GM19025 (cell line): ENCODE measurements at regions not wholly inside any gene's neighbourhood (a gene's known extent, or its start where the extent isn't known, plus 50 kb on each side); places are given as distances from the start of the nearest gene placed in this dataset.
"Not testable (repeated sequence)": the region's sequence is repeated elsewhere in the genome, so short reads cannot be mapped to it uniquely, and the experiment has no call there.

Experiments
- ATAC-seq: cut with Tn5 transposase; IDR thresholded peaks from one replicate; pipeline ENCODE4 v1.9.1; 2021; ENCODE audit warnings: mild to moderate bottlenecking, low read depth, moderate library complexity; ENCODE audit not compliant: unreplicated experiment

DNA sequence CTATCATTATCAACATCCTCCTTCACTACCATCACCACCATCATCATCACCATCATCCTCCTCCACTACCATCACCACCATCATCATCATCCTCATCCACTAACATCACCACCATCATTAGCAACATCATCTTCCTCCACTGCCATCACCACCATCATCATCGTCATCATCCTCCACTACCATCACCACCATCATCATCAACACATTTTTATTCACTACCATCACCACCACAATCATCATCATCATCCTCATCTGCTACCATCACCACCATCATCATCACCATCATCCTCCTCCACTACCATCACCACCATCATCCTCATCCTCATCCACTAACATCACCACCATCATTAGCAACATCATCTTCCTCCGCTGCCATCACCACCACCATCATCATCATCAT is 639.2 kb upstream of the RBFOX1 start:
- not testable (repeated sequence) for ATAC-seq

DNA sequence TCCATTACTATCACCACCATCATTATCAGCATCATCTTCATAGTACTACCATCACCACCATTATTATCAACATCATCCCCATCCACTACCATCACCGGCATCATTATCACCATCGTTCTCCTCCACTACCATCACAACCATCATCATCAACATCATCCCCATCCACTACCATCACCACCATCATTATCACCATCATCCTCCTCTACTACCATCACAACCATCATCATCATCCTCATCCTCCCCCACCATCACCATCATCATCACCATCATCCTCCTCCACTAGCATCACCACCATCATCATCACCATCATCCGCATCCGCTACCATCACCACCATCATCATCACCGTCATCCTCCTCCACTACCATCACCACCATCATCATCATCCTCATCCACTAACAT is 639.8 kb upstream of the RBFOX1 start:
- ATAC-seq: no peak

DNA sequence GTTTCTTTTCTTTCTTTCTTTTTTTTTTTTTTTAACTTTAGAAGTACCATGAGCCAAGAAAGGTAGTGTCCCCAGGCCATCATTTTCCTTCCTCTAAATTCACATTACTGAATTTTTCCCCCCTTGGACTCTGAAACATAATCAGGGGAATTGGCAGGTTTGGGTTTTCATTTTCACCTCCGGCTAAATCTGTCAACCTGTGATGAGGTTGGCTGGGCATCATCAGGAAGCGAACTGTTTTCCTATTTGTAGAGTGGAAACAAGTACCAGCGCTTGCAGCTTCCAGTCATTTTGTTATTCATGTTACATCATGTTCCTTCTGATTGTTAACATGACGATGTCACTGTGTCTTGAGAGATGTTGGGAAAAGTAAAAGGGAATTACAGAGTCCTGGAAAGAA is 641.9 kb upstream of the RBFOX1 start:
- ATAC-seq: no peak

DNA sequence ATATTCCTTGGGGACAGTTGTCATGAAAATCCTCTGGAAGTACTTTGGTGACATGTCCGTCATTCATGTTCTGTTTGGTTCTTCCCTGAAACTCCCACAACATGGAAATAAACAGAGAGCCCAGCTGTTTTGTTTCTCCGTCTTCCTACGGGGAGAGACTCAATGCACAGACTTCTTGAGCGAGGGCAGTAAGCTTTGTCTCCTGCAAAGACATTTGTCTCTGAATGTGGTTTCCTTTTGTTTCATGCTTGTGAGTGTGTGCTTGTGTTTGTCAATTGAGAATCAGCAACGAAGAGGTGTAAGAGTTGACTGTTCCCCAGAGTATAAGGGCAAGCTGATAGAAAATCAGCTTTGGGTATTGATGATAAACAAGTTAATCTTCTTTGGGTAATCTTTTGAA is 643.0 kb upstream of the RBFOX1 start:
- ATAC-seq: no peak

DNA sequence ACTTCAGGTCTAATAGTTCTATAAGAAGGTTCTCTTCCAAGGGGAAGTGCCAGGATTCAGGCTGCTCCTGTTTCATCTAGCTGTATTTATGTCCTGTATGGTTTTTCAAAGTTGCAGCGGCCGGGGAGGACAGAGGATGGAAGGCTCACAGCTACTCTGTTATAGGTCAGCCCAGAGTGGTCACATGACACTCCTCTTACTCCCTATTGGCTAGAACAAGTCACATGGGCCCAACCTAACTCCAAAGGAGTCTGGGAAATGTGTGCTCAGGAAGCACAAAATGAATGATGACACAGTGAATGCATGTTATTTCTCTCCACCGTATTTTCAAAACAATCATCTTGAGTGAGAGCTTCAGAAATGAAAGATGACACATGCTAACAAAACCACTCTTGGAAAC is 645.1 kb upstream of the RBFOX1 start:
- ATAC-seq: no peak

DNA sequence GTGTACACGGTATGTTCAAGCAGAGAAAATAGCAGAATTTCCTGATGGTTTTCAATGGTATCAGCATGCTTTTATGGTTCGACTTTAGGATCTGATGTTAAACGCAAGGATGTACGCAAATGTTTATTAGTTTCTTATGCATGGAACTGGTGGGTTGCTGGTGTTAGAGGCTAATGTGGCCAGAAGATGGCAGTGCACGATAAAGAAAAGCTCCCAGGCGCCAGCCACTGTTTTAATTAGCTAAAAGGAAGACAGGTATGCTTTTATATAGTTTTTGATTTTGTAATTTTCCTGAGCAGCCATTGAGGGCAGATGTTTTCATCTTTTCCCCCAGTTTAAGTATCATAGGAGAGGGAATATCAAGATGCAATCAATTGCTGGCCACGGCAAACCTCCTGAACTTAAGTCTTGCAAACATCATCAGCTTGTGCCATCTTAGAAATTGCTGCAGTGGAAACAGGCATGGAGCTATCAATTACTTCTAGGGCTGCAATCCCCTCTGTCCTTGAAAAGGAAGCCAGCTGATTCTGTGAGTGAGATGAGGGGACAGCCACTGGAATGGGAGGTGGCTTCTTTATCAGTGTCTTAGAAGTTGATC is 648.5 kb upstream of the RBFOX1 start:
- ATAC-seq: no peak

DNA sequence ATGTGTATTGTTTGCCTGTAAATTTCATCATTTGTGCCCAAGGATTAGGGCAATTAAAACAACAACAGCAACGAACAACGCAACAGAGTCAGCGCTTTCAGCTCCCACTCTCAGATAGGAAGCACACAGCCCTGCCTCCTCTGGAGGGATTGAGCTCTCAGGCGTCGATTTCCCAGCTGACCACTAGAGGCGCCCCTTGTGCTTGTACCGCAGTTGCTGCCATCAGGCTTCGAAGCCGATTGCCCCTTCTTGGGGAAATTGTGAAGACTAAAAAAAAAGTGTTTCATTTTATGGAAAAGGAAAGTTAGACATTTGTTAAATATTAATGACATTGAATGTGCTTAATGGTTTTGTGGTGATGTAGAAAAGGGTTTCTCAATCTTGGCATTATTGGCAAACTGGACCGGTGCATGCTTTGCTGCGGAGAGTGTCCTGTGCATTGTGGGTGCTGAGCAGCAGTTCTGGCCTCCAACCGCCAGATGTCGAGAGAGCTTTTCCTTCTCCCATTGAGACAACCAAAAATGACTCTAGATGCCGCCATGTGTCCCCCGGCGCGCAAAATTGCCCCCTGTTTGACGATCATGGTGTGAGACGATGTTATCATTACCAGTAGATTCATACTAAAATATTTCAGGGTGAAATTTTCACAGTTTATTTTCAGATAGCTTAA is 650.4 kb upstream of the RBFOX1 start:
- no peak for ATAC-seq

DNA sequence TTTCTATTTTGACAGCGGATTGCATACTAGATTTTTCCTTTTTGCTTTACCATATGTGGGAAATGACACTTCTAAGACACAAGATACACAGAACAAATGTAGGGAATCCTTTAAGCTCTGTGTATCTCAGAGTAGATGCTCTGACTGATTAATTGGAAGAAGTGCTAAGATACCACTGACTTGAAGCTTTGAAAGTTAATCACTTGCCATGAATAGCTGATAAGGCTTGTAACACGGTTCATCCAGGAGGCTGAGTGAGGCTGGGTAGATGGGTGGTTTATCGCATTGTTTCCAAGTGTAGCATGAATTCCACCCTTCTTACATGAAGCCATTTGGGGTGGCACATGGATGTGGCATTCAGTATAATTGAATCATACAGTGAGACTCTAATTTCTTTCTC is 654.1 kb upstream of the RBFOX1 start:
- ATAC-seq: no peak

DNA sequence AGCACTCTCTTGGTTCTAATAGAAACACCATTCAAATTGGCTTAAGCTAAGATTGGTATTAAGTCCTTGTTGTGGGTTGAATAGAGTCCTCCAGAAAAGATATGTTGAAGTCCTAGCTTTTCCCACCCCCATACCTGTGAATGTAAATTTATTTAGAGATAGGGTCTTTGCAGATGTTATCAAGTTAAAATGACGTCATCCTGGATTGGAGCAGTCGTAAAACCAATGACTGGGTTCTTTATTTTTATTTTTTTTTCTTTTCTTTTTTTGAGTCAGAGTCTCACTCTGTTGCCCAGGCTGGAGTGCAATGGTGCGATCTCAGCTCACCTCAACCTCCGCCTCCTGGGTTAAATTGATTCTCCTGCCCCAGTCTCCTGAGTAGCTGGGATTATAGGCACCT is 658.6 kb upstream of the RBFOX1 start:
- no peak for ATAC-seq

DNA sequence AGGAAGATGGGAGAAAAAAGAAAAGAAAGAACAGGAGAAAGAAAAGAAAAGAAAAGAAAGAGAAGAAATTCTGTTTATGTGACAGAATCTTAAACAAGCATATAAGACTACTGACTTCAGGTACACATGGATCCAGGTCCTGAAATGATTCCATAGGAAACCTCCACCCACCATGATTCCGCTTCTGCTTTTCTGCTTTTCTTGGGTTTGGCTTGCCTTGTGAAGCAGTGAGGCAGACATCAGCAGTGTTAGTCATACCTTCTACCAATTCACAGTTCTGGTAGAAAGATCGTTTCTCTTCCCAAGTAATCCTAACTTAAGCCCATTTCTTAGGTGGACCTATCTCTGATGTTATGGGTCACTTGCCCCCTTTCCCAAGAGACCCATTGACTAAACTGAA is 660.1 kb upstream of the RBFOX1 start:
- ATAC-seq: no peak

DNA sequence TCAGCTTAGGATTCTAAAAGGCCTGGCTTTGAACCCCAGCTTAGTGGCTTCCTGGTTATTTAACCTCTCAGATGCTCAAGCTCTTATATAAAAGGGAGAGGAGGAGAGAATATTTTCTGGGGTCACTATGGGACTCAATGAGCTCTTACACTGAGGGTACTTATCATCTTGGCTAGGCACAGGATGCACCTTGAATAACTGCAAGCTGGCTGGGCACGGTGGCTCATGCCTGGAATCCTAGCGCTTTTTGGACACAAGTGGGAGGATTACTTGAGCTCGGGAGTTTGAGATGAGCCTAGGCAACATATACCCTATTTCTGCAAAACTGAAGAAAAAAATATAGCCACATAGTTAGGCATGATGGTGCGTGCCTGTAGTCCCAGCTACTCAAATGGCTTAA is 665.3 kb upstream of the RBFOX1 start:
- no peak for ATAC-seq

DNA sequence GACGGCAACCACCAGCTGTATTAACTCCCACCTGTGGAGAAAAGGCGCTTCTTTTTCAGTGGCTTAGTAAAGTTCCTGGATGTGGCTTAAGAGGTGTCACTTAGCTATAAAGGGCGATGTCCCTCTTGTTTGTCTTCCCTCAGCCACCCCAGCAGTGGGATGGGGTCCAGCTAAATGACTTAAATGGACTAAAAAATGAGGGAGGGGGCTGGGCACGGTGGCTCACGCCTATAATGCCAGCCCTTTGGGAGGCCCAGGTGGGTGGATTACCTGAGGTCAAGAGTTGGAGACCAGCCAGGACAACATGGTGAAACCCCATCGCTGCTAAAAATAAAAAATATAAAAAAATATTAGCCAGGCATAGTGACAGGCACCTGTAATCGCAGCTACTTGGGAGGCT is 667.5 kb upstream of the RBFOX1 start:
- no peak for ATAC-seq

DNA sequence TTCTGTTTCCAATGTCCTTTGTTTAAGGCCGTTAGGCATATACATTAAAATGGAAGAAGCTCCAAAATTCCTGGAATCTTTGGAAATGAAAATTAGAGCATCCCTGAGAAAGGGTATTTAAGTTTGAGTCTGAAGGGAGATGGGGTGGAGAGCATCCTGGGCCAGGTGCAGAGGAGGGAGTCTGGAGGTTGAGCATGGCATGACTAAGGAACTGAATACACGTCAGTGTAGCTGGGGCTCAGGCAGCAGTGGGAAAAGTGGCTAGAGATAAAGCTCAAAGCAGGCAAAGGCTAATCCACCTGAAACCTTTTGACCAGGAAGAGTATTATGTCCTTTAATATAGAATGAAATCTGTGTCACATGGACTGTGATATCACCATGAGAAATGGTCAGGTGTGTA is 669.0 kb upstream of the RBFOX1 start:
- no peak for ATAC-seq

DNA sequence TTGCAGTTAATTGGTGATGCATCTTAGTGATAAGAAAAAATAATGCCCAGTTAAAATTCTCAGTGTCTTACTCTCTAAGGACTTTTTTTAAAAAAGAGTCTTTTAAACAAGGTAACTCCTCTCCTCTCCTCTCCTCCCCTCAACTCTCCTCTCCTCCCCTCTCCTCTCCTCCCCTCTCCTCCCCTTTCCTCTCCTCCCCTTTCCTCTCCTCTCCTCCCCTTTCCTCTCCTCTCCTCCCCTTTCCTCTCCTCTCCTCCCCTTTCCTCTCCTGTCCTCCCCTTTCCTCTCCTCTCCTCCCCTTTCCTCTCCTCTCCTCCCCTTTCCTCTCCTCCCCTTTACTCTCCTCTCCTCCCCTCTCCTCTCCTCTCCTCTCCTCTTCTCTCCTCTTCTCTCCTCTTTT is 675.9 kb upstream of the RBFOX1 start:
- no peak for ATAC-seq

DNA sequence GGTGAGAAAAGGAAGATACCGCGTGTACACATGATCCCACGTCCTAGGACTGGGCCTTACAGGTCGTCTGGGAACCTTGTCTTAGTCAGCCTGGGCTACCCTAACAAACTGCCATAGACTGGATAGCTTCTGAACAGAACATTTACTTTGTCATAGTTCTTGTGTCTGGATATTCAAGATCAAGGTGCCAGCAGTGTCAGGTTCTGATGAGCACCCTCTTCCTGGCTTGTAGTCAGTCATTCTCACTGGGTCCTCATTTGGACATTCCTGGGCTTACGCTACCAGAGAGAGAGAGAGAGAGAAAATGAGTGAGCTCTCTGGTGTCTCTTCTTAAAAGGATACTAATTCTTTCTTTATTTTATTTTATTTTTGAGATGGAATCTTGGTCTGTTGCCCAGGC is 685.8 kb upstream of the RBFOX1 start:
- no peak for ATAC-seq

DNA sequence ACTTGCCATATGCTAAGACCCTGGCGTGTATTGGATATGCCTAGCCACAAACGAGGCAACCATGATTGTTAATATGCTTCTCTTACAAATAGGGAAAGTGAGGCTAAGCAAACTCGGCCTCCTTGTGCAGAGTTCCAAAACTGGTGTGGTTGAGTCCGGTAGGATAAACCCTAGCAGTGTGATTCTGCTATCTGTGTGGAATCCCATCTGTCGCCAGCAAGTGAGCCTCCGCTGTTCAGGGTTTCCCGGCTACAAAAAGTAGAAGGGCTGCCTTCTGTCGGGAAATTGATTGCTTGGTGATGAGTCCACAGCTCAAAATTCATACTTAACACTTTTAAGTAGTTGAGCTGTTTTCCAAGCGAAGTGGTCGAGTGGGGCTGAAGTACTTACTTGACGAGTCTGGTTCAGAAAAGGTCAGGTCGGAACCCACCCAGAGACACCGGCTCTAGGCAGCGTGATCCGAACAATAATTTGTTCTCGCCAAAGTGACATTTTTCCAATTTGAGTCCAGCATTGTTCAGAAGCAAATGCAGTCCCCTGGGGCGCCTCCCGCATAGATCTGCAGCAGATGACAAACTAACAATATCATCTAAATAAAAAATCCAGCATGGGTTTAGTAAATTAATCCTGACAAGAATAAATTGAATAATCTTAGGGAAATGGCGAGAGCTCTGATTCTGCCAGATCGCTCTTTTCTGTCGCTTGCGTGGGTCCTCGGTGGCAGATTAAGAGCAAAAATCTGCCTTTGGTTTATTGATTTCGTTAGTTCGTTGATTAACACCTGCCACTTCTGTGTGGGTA is 686.7 kb upstream of the RBFOX1 start:
- ATAC-seq: no peak

DNA sequence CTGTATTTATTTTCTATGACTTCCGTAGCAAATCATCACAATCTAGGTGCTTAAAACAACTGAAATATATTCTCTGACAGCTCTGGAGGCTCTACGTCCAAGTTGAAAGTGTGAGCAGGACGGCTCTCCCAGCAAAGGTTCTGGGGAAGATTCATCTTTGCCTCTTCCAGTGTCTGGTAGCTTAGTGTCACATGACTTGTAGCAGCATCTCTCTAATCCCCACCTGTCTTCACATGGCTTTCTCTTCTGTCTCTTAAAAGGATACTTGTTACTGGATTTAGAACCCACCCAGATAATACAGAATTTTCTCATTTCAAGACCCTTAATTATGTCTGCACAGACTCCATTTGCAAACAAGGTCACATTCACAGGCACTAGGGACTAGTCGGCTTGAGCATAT is 687.7 kb upstream of the RBFOX1 start:
- ATAC-seq: no peak

DNA sequence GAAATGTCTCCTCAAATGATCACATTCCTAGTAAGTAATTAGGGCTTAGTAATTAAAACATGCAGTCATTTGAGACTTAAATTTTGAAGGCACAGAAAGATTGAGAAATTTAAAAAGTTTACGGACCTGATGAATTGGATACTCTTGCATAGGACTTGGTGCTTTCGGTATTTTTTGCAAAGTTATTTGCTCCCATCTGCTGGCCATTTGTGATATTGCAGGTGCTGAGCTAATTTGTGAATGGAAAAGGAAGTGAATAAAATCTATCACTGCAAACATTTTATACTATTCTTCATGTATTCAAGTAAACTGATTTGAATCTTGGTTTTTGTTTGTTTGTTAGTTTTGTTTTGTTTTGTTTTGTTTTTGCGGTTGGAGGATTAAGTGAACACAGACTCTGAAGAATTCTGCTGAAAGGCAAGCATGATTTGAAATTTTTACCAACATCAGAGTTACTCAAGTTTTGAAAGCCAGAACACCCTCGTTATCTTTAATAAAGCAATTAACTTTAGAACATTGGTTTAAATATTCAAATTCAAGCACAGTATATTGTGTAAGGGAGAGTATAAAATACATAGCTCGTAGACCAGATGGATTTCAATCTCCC is 689.5 kb upstream of the RBFOX1 start:
- no peak for ATAC-seq

DNA sequence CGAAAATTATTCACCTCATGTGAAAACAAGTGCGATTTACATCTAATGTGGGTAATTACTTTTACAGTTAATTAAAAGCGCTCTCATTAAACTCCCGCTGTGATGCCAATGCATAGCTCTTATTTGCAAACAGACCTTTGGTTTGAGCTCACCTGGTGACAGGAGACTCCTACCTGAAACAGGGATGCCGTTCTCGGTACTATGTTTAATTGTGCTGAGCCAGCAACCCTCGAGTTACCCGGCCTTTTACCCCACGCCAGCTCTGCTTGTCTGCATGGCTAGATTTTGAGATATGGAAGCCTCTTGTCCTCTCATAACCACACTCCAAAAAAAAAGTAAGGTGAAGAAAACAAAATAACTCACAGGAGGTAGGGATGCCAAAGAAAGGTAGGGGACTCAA is 690.4 kb upstream of the RBFOX1 start:
- ATAC-seq: no peak

DNA sequence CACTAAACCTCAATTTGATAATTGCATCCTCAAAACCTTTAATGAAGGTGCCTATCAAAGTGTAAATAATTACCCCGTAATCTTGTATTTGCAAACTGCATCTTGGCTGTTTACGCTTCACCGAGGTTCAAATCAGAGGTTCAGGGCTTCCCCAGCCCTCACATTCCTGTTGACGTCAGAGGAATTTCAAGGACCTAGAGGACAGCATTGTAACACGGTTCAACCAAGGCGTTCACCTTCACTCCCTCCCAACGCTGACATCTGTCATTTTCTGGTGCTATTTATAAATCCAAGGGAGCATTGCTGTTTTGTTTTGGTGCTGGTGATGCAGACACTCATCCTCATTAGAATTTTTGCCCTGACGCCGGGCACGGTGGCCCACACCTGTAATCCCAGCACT is 691.6 kb upstream of the RBFOX1 start:
- no peak for ATAC-seq

DNA sequence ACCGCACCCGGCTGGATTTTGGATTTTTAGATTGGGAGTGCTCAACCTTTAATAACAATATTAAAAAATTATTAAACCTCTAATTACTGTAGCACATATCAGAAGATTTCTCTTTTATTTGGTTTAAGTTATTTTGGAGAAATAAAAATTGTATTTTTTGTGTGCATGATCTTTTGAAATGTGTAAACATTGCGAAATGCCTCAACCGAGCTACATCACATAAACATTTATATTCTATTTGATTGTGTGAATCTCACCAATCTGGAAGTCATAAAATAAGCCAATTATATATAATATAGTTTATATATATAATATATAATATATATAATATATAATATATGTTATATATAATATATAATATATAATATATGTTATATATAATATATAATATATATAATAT is 696.2 kb upstream of the RBFOX1 start:
- no peak for ATAC-seq

DNA sequence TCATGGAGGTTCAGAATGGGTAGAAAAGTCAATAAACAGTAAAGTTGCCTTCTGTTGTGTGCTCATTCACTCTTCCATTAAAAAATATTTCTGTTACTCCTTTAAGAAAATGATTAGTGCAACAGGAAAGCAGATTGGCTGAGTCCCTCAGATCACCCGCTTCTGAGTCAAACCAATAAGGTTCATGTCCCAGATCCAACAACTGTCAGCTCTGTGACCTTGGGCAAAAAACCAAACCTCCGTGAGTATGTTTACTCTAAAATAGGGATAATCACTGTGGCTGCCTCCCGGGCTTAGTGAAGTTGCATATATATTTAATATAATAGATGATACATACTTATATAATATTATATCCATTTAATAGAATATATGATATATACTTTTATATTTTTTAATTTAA is 698.5 kb upstream of the RBFOX1 start:
- ATAC-seq: no peak
